ENCODE measurements at regions not wholly inside any gene's neighbourhood (a gene's known extent, or its start where the extent isn't known, plus 50 kb on each side); places are given as distances from the start of the nearest gene placed in this dataset.

DNA sequence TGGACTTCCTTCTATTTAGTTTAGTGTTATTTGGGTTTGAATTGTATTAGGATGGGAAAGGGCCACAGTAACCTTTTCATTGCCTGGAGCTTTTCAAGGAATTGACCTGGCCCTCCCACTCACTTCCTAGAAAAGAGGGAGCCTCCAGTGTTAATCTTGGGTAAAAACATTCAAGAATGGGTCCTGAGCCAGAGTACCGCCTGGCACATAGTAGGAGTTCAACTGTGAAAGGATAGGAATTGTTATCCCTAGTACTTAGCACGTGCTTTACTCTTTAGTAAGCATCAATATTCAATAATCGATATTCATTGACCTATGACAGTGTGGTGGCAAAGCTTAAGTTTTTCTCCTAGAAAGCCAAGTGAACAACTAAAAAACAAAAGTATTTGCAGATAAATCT lies 179.9 kb downstream of the IRS1 start:
- Histone ChIP-seq H3K4me1 (peaks cover 0 to 5% (median 0%) of the 10 kb centered on the region in 9 donors), H3K27ac (no peak overlapping the region), H3K4me3 (no peak overlapping the region), H3K36me3 (no peaks in the 10 kb centered on the region), H3K27me3 (peaks cover 0 to 3% (median 0%) of the 10 kb centered on the region in 7 donors), H3K9me3 (no peaks in the 10 kb centered on the region)
- TF ChIP-seq, protein P1, sequence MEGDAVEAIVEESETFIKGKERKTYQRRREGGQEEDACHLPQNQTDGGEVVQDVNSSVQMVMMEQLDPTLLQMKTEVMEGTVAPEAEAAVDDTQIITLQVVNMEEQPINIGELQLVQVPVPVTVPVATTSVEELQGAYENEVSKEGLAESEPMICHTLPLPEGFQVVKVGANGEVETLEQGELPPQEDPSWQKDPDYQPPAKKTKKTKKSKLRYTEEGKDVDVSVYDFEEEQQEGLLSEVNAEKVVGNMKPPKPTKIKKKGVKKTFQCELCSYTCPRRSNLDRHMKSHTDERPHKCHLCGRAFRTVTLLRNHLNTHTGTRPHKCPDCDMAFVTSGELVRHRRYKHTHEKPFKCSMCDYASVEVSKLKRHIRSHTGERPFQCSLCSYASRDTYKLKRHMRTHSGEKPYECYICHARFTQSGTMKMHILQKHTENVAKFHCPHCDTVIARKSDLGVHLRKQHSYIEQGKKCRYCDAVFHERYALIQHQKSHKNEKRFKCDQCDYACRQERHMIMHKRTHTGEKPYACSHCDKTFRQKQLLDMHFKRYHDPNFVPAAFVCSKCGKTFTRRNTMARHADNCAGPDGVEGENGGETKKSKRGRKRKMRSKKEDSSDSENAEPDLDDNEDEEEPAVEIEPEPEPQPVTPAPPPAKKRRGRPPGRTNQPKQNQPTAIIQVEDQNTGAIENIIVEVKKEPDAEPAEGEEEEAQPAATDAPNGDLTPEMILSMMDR (IDR thresholded peaks at IDR 0.05) = no peak
- no peak for DNase-seq
- intact Hi-C loops (cut with DNase I) = no loop called here
- ATAC-seq = no peak
- WGBS, 2 donors = 97 to 99% methylated on average over 3 of the region's 3 CpGs

DNA sequence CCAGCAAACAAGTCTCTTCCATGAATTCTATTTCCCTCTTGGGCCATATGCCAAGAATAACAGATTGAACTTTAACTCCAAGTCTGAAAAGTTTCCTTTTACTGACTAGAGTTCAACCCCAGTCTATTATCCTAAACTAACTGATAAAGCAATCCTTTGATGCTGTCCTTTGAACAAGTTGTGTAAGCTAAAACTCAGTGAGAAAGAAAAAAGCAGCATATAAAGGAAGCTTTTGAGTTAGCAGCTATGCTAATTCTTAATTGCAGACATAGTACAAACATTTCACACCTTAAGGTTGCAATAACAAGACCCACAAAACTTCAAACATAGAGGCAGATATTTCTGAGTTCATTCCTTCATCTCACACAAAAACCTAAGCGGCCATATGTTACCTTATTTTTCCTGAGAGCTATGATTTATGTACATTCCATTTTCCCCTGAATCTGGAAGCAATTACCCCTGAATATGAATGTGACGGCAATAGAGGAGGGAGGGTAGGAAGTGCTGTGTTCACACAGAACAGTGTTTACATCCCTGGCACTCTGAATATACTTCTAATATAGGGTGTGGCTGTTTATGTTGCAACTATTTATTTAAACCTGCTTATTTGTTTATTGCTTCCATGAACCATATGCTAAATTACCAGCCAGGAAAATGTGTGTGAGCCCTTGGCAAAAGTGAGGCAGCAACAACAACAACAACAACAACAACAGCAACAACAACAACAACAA lies 180.6 kb downstream of the IRS1 start:
- intact Hi-C loops (cut with DNase I) = no loop called here

DNA sequence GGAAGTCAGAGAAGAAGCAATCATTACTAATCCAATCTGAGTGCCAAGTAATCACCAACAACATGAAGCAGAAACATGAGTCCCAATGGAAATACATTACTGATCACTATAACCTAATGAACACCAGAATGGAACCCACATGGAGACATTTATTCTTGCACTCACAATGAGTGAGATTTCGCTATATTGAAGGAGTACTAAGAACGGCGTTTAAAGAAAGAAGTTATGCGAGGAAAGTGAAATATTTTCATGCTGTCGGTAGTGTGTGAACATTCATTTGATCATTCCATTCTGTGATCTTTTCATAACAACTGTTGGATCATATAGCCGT lies 181.1 kb downstream of the IRS1 start:
- ATAC-seq (no peak), DNase-seq (no peak)
- no peak overlapping the region for H3K27ac ChIP-seq
- 76 to 77% methylated on average over 6 of the region's 6 CpGs for WGBS, 2 donors
- H3K4me1 ChIP-seq = peaks cover 0 to 3% (median 0%) of the 10 kb centered on the region in 9 donors
- H3K36me3 ChIP-seq = no peaks in the 10 kb centered on the region
- intact Hi-C loops (cut with DNase I) = no loop called here
- no peaks in the 10 kb centered on the region for H3K9me3 ChIP-seq
- peaks cover 0 to 3% (median 0%) of the 10 kb centered on the region in 7 donors for H3K27me3 ChIP-seq
- TF ChIP-seq, protein P1 (IDR thresholded peaks at IDR 0.05) = no peak
- H3K4me3 ChIP-seq = no peak overlapping the region

More for the DNA sequence above, 180.6 kb downstream of the IRS1 start:
- Histone ChIP-seq H3K9me3 (no peaks in the 10 kb centered on the region), H3K27ac (no peak overlapping the region), H3K27me3 (peaks cover 0 to 3% (median 0%) of the 10 kb centered on the region in 7 donors), H3K4me3 (no peak overlapping the region), H3K4me1 (peaks cover 0 to 5% (median 0%) of the 10 kb centered on the region in 9 donors), H3K36me3 (no peaks in the 10 kb centered on the region)
- WGBS, 2 donors = 80 to 83% methylated on average over 2 of the region's 2 CpGs
- ATAC-seq (no peak), DNase-seq (no peak)
- TF ChIP-seq, protein P1 (IDR thresholded peaks at IDR 0.05) = no peak

DNA sequence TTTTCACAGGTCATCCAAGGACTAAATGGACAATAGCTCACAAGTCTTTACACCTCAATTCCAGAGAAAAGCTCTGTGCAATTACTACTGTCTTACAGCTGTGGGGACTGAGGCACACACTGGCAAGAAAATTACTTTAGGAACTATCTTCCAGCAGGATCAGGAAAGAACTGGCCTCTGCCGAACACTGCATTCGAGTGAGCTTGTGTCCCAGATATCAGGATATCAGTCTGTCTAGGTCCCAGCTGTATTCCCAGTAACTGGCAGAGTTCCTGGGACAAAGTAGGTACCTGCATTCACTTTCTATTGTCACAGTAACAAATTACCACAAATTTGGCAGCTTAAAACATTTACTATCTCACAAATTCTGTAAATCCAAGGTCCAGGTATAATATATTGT lies 183.7 kb downstream of the IRS1 start:
- Histone ChIP-seq H3K27me3 (no peaks in the 10 kb centered on the region), H3K4me1 (no peaks in the 10 kb centered on the region), H3K36me3 (no peaks in the 10 kb centered on the region), H3K27ac (no peak overlapping the region), H3K9me3 (no peaks in the 10 kb centered on the region), H3K4me3 (no peak overlapping the region)
- 35 to 44% methylated on average over 2 of the region's 2 CpGs for WGBS, 2 donors
- ATAC-seq = no peak
- no peak for DNase-seq
- TF ChIP-seq, protein P1 (IDR thresholded peaks at IDR 0.05) = no peak
- intact Hi-C loops (cut with DNase I) = no loop called here
